ENCODE measurements at regions not wholly inside any gene's neighbourhood (a gene's known extent, or its start where the extent isn't known, plus 50 kb on each side); places are given as distances from the start of the nearest gene placed in this dataset.

DNA sequence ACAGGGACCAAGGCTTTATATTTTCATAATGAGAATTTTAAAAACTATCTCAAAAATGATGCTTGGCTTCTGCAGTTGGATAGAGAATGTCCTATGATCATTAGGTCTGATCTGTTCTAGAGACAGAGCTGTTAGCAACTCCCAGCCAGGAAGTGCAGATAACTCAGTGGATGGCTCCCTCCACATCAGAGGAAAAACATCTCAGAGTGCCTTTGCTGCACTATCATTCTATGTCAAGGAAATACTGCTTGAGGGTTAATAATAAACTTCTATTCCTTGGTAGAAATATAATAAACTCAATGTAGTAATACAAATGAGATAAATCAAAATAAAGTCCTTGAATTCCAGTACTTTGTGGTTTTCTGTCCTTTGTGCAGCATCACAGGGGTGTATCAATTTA lies 78.0 kb upstream of the BET1 start:
- Histone ChIP-seq H3K9ac (replicated peaks; ENCODE audit: extremely low read depth, insufficient read depth, low read length) (no peak overlapping the region), H3K9me3 (replicated peaks; ENCODE audit: control insufficient read depth, insufficient read depth, low read length) (no peaks in the 10 kb centered on the region), H3K9me1 (replicated peaks; ENCODE audit: control insufficient read depth, extremely low read depth, insufficient read depth, low read length) (no peaks in the 10 kb centered on the region), H3K4me1 (ENCODE audit: control insufficient read depth, extremely low read depth, insufficient read depth, low read length) (no peaks in the 10 kb centered on the region), H2AFZ (ENCODE audit: low read depth, low read length) (no peak overlapping the region), H3K4me2 (ENCODE audit: insufficient read depth, low read length) (no peak overlapping the region), H4K20me1 (replicated peaks; ENCODE audit: control insufficient read depth, extremely low read depth, insufficient read depth, low read length) (no peaks in the 10 kb centered on the region), H3K4me3 (replicated peaks in 1 of 3; ENCODE audit: insufficient read depth in 1 of 3, low read depth in 1 of 3, low read length in 3 of 3) (no peak overlapping the region), H3K27me3 (ENCODE audit: control insufficient read depth in 2 of 2, insufficient read depth in 2 of 2, low read length in 2 of 2) (peaks cover 30 to 38% of the 10 kb centered on the region in 2 experiments), H3K79me2 (ENCODE audit: control insufficient read depth, insufficient read depth, low read length) (no peaks in the 10 kb centered on the region), H3K27ac (ENCODE audit: insufficient read depth, low read depth, low read length) (no peak overlapping the region), H3K36me3 (ENCODE audit: control insufficient read depth in 2 of 2, extremely low read depth in 1 of 2, insufficient read depth in 2 of 2, low read length in 2 of 2) (no peaks in the 10 kb centered on the region)
- ChIA-PET POLR2A (no interaction called here), CTCF (interaction anchor here (0.9 to 8.6 kb wide), 4 partner anchors 181 to 367 kb away, joined by 3 to 106 read pairs (median 4); no protein-coding TSS in a partner anchor)
- dilution Hi-C loops (cut with MboI; ENCODE audit: extremely low pct_ligation_motif_present, low sequenced_read_pairs) (no loop called here), intact Hi-C loops (cut with micrococcal nuclease) (loop anchor here (10.0 kb wide), 1 partner anchor 313 kb away; the partner anchor contains the start of gene COL1A2)
- TF ChIP-seq POLR2AphosphoS5 (IDR thresholded peaks at IDR 0.05; ENCODE audit: insufficient read depth, low read depth, low read length) (no peak), EZH2 (IDR thresholded peaks at IDR 0.05; ENCODE audit: borderline replicate concordance, low read depth, low read length, severe bottlenecking) (no peak), GATA2 (IDR thresholded peaks at IDR 0.05; ENCODE audit: insufficient read depth, insufficient read length, low read depth, low read length) (no peak), FOS (IDR thresholded peaks at IDR 0.05; ENCODE audit: borderline replicate concordance, insufficient read depth, low read length) (no peak), JUN (IDR thresholded peaks at IDR 0.05; ENCODE audit: borderline replicate concordance, insufficient read depth, insufficient read length, low read depth) (no peak), MYC (IDR thresholded peaks at IDR 0.05; ENCODE audit: low read depth, low read length) (no peak), POLR2A (IDR thresholded peaks at IDR 0.05; ENCODE audit: low read depth, low read length) (no peak)
- TF ChIP-seq, protein P1, sequence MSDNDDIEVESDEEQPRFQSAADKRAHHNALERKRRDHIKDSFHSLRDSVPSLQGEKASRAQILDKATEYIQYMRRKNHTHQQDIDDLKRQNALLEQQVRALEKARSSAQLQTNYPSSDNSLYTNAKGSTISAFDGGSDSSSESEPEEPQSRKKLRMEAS (IDR thresholded peaks at IDR 0.05; ENCODE audit: insufficient read depth, insufficient read length): no peak
- TF ChIP-seq, protein P2, sequence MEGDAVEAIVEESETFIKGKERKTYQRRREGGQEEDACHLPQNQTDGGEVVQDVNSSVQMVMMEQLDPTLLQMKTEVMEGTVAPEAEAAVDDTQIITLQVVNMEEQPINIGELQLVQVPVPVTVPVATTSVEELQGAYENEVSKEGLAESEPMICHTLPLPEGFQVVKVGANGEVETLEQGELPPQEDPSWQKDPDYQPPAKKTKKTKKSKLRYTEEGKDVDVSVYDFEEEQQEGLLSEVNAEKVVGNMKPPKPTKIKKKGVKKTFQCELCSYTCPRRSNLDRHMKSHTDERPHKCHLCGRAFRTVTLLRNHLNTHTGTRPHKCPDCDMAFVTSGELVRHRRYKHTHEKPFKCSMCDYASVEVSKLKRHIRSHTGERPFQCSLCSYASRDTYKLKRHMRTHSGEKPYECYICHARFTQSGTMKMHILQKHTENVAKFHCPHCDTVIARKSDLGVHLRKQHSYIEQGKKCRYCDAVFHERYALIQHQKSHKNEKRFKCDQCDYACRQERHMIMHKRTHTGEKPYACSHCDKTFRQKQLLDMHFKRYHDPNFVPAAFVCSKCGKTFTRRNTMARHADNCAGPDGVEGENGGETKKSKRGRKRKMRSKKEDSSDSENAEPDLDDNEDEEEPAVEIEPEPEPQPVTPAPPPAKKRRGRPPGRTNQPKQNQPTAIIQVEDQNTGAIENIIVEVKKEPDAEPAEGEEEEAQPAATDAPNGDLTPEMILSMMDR (IDR thresholded peaks at IDR 0.05; ENCODE audit: extremely low read depth in 1 of 2, insufficient read depth in 1 of 2, low read depth in 1 of 2, low read length in 2 of 2): no peak
- DNase-seq (ENCODE audit: low read depth, low spot score): no peak
- FAIRE-seq: no peak
- BruUV-seq (replicated peaks): no TSS peak
